Bronchial epithelial cell (primary cell): ENCODE measurements at regions not wholly inside any gene's neighbourhood (a gene's known extent, or its start where the extent isn't known, plus 50 kb on each side); places are given as distances from the start of the nearest gene placed in this dataset.
"Not testable (repeated sequence)": the region's sequence is repeated elsewhere in the genome, so short reads cannot be mapped to it uniquely, and the experiment has no call there.

Experiments
- DNase-seq: peaks from one replicate; pipeline ENCODE4 v3.0.0-alpha.2; 2010; ENCODE audit warnings: low read depth
- FAIRE-seq: peaks from 2 replicates; lab custom pipeline; 2011; peaks lifted over from hg19 to GRCh38; lab: Jason Lieb, UNC
- H3K27me3 ChIP-seq: 2 replicates; pipeline ENCODE4 v1.5.1; 2011; ENCODE audit warnings: low read length; ENCODE audit not compliant: control insufficient read depth, insufficient read depth
- H3K36me3 ChIP-seq: 2 replicates; pipeline ENCODE4 v1.5.1; 2011; ENCODE audit warnings: low read length; ENCODE audit not compliant: control insufficient read depth, insufficient read depth
- H3K4me3 ChIP-seq: 2 replicates; pipeline ENCODE4 v1.5.1; 2011; ENCODE audit warnings: mild to moderate bottlenecking, low read depth, low read length, control low read depth
- TF ChIP-seq, protein P1 (sequence below): IDR thresholded peaks from 2 replicates; pipeline ENCODE4 v1.5.1; 2011; ENCODE audit warnings: mild to moderate bottlenecking, moderate library complexity, low read length, control low read depth, inconsistent platforms; ENCODE audit not compliant: insufficient read depth, severe bottlenecking

- H3K27me3 ChIP-seq: no peaks in the 10 kb centered on the region
- no peak for FAIRE-seq
- TF ChIP-seq, protein P1, sequence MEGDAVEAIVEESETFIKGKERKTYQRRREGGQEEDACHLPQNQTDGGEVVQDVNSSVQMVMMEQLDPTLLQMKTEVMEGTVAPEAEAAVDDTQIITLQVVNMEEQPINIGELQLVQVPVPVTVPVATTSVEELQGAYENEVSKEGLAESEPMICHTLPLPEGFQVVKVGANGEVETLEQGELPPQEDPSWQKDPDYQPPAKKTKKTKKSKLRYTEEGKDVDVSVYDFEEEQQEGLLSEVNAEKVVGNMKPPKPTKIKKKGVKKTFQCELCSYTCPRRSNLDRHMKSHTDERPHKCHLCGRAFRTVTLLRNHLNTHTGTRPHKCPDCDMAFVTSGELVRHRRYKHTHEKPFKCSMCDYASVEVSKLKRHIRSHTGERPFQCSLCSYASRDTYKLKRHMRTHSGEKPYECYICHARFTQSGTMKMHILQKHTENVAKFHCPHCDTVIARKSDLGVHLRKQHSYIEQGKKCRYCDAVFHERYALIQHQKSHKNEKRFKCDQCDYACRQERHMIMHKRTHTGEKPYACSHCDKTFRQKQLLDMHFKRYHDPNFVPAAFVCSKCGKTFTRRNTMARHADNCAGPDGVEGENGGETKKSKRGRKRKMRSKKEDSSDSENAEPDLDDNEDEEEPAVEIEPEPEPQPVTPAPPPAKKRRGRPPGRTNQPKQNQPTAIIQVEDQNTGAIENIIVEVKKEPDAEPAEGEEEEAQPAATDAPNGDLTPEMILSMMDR: no peak
These were observed 143.6 kb downstream of the ARL4A start for GRCh38 chr7:12831024-12831423.

DNA sequence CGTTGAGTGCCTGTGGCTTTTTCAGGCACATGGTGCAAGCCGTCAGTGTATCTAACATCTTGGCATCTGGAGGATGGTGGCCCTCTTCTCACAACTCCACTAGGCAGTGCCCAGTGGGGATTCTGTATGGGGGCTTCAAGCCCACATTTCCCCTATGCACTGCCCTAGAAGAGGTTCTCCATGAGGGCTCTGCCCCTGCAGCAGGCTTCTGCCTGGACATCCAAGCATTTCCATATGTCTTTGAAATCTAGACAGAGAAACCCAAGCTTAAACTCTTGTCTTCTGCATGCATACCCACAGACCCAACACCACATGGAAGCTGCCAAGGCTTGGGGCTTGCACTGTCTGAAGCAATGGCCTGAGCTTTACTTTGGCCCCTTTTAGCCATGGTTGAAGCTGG lies 146.4 kb downstream of the ARL4A start:
- FAIRE-seq: no peak
- Histone ChIP-seq H3K27me3 (no peaks in the 10 kb centered on the region), H3K36me3 (no peaks in the 10 kb centered on the region), H3K4me3 (no peak overlapping the region)
- DNase-seq: no peak
- TF ChIP-seq, protein P1: no peak

More at GRCh38 chr7:12831024-12831423, 143.6 kb downstream of the ARL4A start:
- H3K36me3 ChIP-seq: no peaks in the 10 kb centered on the region
- no peak overlapping the region for H3K4me3 ChIP-seq
- DNase-seq: no peak

- DNase-seq (no peak), FAIRE-seq (no peak)
- Histone ChIP-seq H3K4me3 (no peak overlapping the region), H3K36me3 (no peaks in the 10 kb centered on the region), H3K27me3 (no peaks in the 10 kb centered on the region)
- TF ChIP-seq, protein P1: no peak
These were observed 147.3 kb downstream of the ARL4A start for GRCh38 chr7:12834782-12835181.

GRCh38 chr7:12839508-12840153 lies 152.2 kb downstream of the ARL4A start:
- Histone ChIP-seq H3K4me3 (no peak overlapping the region), H3K27me3 (no peaks in the 10 kb centered on the region), H3K36me3 (no peaks in the 10 kb centered on the region)
- TF ChIP-seq, protein P1: no peak
- DNase-seq (peak; percentile 32), FAIRE-seq (peak; percentile 47)

- not testable (repeated sequence) for FAIRE-seq, H3K27me3 ChIP-seq, DNase-seq, H3K36me3 ChIP-seq, H3K4me3 ChIP-seq
These were observed 157.3 kb downstream of the ARL4A start for GRCh38 chr7:12844732-12845131.

DNA sequence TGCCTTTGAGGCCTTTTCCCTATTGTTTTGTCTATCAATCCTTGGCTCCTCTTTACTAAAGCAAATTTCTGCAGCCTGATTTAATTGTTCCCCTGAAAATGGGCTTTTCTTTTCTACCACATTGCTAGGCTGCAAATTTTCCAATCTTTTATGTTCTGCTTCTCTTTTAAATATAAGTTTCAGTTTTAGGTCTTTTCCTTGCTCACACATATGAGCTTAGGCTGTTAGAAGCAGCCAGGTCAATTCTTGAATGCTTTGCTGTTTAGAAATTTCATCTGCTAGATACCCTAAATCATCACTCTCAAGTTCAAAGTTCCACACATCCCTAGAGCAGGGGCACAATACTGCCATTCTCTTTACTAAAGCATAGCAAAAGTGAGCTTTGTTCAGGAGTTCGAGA lies 159.6 kb downstream of the ARL4A start:
- H3K4me3 ChIP-seq: no peak overlapping the region
- TF ChIP-seq, protein P1: no peak
- no peaks in the 10 kb centered on the region for H3K27me3 ChIP-seq
- no peak for FAIRE-seq
- no peak for DNase-seq
- no peaks in the 10 kb centered on the region for H3K36me3 ChIP-seq
